Neural progenitor cell (in vitro differentiated cells): ENCODE measurements at regions not wholly inside any gene's neighbourhood (a gene's known extent, or its start where the extent isn't known, plus 50 kb on each side); places are given as distances from the start of the nearest gene placed in this dataset.

Experiments used
- CTCF ChIP-seq: fragments of 200-600 bp; sonication (generic); IDR thresholded peaks from 2 replicates; pipeline ENCODE4 v1.5.1; 2017; ENCODE audit warnings: antibody characterized with exemption, mild to moderate bottlenecking
- EZH2 ChIP-seq: fragments of 200-600 bp; sonication (generic); IDR thresholded peaks from 2 replicates; pipeline ENCODE4 v1.6.1; 2017; ENCODE audit warnings: antibody characterized with exemption, mild to moderate bottlenecking, moderate library complexity

- TF ChIP-seq EZH2 (no peak), CTCF (no peak)
These were observed 159.7 kb upstream of the BMP4 start for GRCh38 chr14:54116198-54116885.
